Fibroblast of upper back skin (primary cell): ENCODE measurements at regions not wholly inside any gene's neighbourhood (a gene's known extent, or its start where the extent isn't known, plus 50 kb on each side); places are given as distances from the start of the nearest gene placed in this dataset.
A peak's percentile ranks its signal among the peaks of the same experiment; 100 is the strongest.
"Not testable (repeated sequence)": the region's sequence is repeated elsewhere in the genome, so short reads cannot be mapped to it uniquely, and the experiment has no call there.

Experiments used
- DNase-seq: peaks from one replicate; pipeline ENCODE4 v3.0.0-alpha.2; 2013

- no peak for DNase-seq
Measured at GRCh38 chr5:113652161-113652560, 138.7 kb downstream of the YTHDC2 start.

- no peak for DNase-seq
Measured at GRCh38 chr5:113654828-113655227, 141.3 kb downstream of the YTHDC2 start.

GRCh38 chr5:113660206-113660605 is 146.7 kb downstream of the YTHDC2 start:
- no peak for DNase-seq

GRCh38 chr5:113660706-113661250 is 147.3 kb downstream of the YTHDC2 start:
- DNase-seq: peak; percentile 6

DNA sequence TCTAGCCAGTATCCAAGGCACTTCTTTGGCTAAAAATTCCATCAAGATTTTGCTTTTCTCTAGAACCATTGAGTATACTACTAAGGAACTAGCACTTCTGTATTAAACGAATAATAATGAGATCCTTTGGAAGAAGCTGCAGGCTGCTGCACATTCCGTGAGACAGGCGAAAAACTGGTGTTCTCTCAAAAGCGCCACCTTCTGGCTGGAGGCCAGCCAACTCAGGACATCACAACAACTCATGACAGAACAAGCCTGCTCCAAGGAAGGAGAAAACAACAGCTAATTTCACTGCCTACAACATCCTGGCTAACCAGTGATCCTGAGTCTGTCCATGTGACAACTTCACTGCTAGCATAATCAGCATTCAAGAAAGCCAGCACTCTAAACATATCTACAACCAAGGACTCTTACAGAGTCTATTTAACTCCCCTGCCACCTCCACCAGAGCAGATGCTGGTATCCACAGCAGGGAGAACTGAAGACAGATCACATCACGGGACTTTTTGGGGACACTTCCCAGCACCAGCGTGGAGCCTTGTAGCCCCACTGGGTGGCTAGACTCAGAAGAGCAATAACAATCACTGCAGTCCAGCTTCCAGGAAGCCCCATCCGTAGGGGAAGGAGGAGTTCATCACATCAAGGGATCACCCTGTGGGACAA is 150.5 kb downstream of the YTHDC2 start:
- DNase-seq: peak; percentile 17

DNA sequence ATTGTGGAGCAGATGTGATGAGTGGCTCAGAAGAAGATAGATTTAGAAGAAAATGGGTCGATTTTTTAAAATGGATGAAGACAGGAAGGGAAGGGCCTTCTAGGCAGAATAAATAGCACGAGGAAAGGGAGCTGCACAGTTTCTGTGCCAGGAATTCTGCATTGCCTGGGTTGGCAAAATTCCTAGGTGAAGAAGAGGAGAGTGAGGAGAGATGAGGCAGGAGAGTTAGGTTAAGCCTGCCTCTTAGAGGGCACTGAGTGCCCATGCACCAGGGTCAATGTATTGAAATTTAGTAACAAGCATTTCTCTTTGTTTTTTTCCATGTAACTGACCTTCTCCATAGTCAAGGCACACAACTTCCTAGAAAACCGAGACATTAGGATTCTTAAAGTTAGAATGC is 159.5 kb downstream of the YTHDC2 start:
- DNase-seq: no peak

DNA sequence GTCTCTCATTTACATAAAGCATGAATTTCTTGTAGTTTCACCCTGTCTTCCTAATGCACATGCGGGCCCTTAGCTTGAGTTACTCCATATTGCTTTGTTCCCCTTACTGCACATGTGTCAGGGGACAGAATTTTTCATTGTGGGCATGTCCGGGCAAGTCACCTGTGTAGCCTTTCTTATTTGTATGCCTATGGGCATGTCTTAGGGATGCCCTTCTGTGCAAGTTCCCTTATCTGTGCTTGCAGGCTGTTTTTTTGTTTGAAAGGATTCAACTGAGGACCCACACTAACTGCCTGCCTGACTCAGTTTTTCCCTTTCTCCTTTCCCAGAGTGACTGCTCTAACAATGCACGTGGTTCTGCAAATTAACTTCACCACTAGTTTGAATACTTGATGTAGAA is 161.7 kb downstream of the YTHDC2 start:
- DNase-seq: no peak

DNA sequence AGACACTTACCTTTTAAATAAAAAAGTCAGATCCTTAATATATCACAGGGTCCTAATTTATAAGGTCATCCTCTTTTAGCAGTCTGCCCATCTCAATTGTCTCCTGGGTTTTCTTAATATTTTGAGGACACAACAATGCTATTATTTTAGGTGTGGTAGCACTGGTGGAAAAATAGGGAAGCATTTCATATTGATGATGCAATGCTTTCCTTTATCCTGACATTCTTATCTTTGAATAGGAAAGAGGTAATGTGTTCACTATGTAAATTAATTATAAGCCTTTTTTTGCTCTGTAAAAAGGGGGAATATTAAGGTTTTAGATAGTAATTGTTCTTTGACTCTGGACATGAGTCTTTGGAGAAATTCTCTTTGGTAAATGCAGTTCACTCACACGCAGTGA is 164.7 kb downstream of the YTHDC2 start:
- DNase-seq: no peak

GRCh38 chr5:113678924-113679575 is 165.6 kb downstream of the YTHDC2 start:
- DNase-seq: peak; percentile 43

DNA sequence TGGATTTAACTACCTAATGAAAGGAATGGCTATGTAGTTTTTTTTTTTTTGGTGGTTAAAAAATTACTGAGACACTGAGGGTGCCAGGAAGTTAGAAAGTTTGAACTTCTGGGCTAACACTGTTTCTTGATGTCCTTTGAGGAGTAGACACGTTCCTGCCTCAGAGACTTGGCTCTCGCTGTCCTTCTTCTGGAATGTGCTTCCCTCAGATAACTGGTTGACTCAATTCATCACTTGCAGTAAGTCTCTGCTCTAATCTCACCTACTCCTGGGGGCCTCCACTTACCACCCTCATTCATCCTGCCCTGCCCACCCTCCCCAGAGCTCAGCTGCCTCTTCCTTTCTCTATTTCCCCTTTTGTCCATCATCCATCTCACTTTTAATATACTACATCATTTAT is 167.0 kb downstream of the YTHDC2 start:
- DNase-seq: no peak

GRCh38 chr5:113682497-113683136 is 169.1 kb downstream of the YTHDC2 start:
- peak; percentile 8 for DNase-seq

- no peak for DNase-seq
Measured at GRCh38 chr5:113683211-113683610, 169.7 kb downstream of the YTHDC2 start.

DNA sequence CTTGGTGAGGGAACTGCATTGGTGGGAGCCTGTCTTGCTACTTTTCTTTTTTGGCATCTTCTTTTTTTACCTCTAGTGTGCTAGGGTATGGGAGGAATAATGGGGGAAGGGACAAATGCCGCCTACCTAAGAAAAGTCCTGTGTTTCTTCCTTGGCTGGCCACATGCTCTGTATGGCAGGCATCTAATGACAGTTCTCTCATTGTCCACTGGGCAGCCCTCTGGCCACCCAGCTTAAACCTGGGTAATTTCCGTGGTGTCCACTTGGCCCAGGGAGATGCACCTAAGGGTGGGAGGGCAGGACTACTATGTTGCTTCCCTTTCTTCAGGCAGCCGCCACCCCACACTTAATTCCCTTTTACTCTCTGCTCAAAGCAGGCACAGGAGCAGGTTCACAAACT is 173.1 kb downstream of the YTHDC2 start:
- no peak for DNase-seq

DNA sequence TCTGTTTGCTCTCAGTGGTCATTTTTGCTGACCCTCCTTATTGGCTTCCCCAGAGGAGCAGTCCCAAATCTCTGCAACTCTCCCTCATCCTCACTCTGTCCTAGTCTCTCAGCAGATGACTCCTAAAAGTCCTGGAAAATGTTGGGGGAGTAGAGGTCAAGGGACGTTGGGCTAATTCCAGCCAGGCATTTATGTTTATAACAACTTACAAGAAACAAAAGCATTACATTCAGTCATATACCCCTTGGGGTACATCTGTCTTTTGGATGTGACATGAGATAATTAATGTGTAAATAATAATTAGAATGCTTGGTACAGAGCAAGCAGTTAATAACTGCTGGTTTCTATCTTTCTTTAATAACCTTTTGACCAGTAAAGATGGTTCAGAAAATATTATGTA is 176.2 kb downstream of the YTHDC2 start:
- no peak for DNase-seq

GRCh38 chr5:113692466-113692865 is 179.0 kb downstream of the YTHDC2 start:
- no peak for DNase-seq

- DNase-seq: no peak
Measured at GRCh38 chr5:113692891-113693457, 179.5 kb downstream of the YTHDC2 start.

DNA sequence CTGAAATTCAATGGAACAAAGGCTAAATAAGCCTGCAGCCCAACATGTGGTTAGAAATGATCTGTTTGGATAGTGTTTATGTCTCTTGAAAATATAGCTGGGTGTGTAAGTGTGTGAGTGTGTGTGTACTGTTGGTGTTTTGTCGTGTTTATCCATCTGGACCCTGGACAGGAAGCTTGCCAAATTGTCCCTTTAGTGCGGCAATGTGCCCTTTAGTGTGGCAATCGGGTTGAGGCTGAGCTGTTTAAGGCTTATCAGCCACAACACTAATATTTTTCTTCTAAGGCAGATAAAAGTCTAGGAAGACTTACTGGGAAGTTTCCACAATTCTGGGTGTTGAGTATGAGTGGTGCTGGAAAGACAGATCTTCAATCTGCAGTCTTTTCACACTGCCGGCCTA is 180.2 kb downstream of the YTHDC2 start:
- DNase-seq: no peak

- DNase-seq: no peak
Measured at GRCh38 chr5:113694576-113694975, 181.1 kb downstream of the YTHDC2 start.

- no peak for DNase-seq
Measured at GRCh38 chr5:113703266-113703665, 189.8 kb downstream of the YTHDC2 start.

DNA sequence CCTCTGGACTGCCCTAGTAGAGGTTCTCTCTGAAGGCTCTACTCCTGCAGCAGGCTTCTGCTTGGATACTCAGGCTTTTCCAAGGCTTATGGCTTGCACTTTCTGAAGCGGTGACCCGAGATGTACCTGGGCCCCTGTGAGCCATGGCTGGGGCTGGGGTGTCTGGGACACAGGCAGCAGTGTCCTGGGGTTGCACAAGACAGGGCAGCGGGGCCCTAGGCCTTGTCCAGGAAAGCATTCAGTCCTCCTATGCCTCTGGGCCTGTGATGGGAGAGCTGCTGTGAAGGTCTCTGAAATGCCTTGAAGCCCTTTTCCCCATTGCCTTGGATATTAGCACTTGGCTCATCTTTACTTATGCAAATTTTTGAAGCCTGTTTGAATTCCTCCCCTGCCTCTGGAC is 192.2 kb downstream of the YTHDC2 start:
- DNase-seq: no peak

GRCh38 chr5:113713051-113713450 is 199.6 kb downstream of the YTHDC2 start:
- no peak for DNase-seq

DNA sequence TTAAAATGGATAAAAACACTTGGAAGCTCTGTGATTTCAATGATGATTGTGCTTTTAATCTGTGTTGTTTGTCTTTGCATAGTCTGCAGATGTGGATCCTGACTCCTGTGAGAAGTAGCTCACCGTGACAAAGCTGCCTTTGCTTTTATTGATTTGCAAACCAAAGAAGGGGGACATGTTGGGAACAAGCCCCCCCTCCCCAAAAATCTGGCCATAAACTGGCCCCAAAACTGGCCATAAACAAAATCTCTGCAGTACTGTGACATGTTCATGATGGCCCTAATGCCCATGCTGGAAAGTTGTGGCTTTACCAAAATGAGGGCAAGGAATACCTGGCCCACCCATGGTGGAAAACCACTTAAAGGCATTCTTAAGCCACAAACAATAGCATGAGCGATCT is 202.4 kb downstream of the YTHDC2 start:
- not testable (repeated sequence) for DNase-seq

DNA sequence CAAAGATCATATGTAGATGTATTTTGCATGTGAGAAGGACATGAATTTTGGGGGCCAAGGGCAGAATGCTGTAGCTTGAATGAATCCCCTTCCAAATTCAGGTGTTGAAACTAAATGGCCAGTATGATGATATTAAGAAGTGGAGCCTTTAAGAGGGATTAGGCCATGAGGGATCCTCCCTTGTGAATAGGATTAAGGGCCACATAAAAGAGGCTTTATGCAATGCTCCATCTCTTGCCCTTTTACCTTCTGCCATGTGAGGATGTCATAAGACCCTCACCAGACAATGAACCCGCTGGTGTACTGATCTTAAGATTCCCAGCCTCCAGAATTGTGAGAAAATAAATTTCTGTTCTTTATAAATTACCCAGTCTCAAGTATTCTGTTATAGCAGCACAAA is 206.1 kb downstream of the YTHDC2 start:
- DNase-seq: no peak

- DNase-seq: no peak
Measured at GRCh38 chr5:113721171-113721570, 207.7 kb downstream of the YTHDC2 start.
